HT-29 (cell line): ENCODE measurements at regions not wholly inside any gene's neighbourhood (a gene's known extent, or its start where the extent isn't known, plus 50 kb on each side); places are given as distances from the start of the nearest gene placed in this dataset.

Experiments used
- DNase-seq: peaks from one replicate; pipeline ENCODE4 v3.0.0-alpha.2; 2015; ENCODE audit warnings: low spot score

DNA sequence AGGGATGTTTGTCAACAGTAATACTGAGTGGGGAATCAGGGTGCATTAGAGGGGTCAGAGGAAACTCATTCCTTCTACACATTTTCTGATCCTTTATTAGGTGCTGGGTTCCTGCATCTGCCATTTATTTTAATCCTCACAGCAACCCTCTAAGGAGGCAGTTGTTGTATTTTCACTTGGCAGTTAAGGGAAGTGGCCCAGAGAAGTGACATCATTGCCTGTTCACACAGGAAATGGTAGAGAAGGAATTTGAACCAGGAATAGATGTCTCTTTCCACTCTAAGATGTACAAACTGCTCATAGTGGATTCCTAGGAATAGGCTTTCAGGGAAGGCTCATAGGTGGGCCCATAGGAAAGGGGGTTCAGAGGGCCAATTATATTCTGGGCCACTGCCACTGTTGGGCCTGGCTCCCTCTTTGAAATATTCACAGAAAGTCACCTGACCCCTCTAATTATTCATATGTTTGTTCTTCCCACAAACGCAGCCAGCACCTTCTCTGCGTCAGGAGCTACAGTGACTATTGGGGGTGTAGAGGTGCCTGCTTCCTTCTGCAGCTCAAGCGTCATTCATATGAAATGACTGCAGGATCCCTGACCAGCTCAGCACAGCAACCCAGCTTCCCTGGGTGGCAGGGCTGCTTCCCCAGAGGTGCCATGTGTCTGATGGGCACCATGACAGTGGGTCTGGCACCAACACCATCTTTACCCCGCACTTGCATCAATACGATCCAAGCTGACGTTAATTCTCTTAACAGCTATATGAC, 163.9 kb upstream of the SMAD3 start:
- DNase-seq, result no peak

- DNase-seq, result no peak
Observed at GRCh38 chr15:66905185-66905584, 160.2 kb upstream of the SMAD3 start.

DNA sequence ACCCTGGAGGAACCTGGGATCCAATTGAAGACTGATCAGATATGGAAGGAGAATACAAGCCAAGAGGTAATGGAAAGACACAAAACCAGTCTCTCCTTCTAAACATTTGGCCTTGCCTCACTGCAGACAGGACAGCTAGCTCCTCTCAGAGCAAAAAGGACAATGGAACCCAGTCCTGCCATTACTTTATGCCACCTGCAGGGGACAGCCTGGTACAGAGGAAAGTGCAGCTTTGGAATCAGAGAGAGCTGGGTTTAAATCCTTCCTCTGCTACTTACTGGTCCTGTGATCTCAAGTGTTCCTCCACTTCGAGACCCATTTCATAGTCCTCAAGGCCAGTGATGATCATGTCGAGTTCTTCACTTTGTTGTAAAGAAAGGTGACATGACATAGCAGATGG, 159.4 kb upstream of the SMAD3 start:
- DNase-seq, result no peak

DNA sequence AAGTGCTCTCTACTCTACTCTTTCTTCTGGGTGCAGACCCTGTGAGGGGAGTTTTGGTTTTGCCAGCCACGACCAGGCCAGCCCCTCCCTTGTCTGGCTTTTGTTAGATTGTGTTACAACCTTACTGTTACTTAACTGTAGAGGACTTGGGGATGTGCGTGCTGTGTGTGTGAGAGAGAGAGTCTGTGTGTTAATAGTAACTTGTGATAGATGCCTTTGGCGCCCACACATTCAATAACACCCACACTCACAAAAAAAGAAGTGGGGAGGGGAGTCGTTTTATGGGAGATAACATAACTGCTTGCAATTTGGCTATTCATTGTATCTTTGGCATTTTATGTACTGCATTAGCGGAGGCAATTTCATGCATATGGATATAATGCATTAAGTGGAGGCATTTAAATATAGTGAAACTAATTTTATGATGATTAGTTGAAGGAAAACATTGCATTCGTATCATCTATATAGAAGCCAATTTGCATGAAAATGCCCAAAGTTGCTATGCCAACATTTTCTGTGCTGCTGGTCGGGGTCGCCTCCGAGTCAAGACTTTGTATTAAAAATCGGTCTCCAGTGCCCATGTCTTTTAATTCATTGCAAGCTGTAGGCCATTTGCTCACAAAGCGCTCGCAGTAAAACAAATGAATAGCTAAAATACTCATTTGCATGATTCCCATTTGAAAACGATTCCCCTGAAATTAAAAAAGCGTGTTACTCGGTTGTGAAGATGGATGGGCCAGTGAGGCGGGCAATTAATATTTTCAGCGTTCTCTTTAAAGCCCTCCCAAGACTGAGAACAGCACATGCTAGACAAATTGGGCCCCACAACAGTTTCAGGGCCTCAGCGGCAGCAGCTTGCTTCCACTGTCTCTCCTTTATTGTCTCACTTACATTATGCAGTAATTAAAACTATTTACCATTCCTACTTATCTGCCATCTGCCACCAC, 158.5 kb upstream of the SMAD3 start:
- DNase-seq, result no peak

- DNase-seq, result no peak
Observed at GRCh38 chr15:66907826-66908743, 157.3 kb upstream of the SMAD3 start.

DNA sequence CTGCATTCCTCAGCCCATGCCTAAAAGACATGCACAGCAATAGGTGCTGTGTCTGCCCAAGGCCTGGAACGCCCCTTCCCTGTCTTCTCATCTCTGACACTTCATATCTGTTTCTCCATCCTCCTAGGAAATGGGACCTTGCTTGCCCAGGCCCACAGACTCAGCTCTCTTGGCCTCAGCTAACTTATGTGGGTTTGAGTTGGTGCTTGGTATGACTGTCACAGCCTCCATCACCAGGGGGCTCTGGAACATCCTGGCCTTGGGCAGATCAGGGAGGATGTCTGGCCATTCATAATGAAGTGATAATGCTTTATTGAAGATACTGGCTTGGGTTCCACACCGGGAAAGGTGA, 156.7 kb upstream of the SMAD3 start:
- DNase-seq, result no peak

GRCh38 chr15:66909381-66909890, 156.0 kb upstream of the SMAD3 start:
- DNase-seq, result no peak

DNA sequence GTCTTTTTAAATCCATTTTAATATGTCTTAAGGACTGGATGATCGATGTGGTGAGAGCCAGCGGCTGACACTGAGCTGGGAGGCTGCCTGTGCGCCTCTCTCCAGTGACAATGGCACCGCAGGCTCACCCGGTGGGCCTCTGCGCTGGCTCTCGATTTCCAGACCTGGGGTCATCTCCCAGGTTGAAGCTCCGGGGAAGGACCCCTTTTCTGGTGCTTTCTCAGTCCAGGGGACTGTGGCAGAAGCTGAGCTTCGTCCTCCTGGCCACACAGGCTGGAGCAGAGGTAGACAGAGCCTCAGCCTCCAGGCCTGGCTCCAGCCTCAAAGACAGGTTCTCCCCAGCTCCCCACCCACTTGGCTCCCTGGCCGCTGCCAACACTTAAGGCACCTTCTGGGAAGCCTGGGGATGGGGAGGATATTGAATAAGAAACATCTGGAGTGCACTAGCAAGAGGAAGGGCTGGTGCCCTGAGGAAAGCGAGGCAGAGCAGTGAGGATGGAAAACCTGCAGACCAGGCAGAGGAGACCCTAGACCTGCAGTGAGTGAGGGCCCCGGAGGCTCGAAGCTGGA, 154.2 kb upstream of the SMAD3 start:
- no peak for DNase-seq

DNA sequence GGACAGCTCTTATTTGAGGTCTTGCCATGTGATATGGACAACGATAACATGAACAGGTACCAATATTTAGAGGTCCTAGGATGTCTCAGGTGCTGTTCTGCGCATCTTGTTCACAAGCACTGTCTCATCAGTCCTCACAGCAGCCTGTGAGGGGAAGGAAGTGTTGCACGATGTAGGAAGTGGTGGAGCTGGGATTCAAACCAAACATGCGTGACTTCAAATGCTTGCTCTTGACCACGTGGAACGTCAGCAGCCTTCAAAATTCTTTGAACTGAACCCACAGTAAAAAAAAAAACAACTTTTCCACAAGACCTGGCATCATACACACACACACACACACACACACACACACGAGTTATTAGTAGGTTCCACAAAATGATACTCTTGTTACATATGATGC, 153.4 kb upstream of the SMAD3 start:
- no peak for DNase-seq

DNA sequence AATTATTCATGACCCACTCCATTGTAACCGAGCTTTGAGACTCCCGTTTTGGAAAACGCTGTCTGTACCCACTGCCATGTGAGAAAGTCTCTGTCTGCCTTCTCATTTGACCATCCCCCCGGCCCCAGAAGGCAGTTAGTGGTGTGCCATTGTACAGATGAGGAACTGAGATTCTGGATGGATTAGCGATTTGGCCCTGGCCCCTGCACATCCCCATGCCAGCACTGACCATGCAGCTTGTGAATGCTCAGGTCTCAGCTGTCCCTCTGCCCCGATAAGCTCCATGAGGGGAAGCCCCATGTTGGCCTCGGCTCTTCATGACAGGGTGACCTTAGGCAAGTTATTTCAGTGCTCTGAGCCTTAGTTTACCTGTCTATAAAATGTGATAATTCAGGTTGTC, 153.0 kb upstream of the SMAD3 start:
- no peak for DNase-seq

- DNase-seq, result no peak
Observed at GRCh38 chr15:66917904-66918448, 147.4 kb upstream of the SMAD3 start.

DNA sequence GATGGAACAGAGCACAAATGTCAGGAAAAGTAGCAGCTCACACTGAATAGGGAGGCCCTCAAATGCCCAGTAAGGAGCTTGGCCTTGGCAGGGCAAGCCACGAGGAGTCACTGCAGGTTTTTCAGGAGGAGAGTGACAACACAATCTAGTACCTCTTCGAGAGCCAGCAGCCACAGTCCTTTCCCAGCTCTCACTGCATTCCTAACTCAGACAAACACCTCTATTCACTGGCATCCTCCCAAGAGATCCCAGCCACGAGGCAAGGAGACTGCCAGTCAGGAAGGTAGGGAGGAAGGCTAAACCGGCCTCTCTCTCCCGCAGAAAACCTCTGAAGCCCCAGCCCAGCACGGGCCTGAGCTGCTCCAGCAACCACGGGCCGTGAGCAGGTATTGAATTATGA, 146.0 kb upstream of the SMAD3 start:
- no peak for DNase-seq

DNA sequence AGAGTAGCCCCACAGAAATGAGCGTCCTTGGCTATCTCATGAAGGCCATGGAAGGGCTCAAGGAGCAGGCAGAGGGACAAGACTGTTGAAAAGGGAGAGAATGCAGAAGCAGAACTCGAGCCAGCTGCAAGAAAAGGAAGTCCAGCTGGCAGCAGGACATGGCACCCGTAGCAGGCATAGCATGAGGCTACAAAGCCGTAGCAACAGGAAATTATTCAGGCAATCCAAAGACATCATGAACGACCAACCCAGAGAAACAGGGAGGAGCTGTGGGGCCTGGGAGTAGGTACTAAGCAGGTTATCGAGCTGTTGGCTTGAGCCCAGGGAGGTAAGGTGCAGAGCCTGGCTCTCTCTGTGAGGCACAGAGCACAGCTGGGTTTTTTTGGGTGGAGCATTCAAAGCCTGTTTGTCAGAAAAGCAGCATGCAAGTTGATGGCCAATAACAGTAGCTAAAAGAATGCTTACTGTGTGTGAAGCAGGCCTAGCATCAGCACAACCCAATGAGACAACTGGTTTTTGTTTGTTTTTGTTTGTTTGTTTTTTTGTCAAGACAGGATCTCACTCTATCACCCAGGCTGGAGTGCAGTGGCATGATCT, 144.0 kb upstream of the SMAD3 start:
- DNase-seq, result peak; percentile 76

DNA sequence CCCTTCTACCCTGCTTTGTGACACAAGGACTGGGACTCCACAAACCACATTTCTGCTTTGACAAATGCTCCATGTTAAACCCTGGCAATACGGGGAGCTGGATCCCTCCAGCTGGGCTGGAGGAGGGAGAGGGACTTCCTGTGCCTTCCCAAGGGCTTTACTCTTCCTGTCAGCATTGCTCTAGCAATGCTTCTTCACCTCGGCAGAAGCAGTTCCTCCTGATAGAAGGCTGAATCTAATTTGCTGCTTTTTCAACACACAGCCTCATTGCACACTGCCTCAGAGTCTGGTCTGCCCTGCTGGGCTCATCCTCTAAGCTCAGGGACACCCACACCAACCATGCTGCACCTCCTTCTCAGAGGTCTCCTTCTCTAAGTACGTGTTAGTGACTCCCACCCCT, 142.8 kb upstream of the SMAD3 start:
- no peak for DNase-seq

- DNase-seq, result no peak
Observed at GRCh38 chr15:66923438-66923881, 141.9 kb upstream of the SMAD3 start.

DNA sequence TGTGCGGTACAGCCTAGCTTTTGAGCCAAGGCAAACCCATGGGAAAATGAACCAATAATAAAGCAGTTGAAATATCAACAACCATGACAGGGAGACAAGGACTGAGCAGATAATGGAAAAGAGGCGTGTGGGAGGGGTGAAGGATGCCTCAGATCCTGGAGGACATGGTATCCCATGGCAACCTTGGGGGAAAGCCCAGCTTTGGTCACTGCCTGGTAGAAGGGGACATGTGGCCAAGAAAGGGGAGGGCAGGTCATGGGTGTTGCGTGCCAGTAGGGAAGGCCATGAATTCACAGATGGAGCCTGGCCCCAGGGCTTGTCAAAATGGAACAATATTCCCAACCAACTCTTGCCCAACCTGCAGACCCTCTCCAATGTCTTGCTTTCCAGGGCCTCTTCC, 140.5 kb upstream of the SMAD3 start:
- DNase-seq, result no peak

GRCh38 chr15:66925721-66926120, 139.7 kb upstream of the SMAD3 start:
- DNase-seq, result no peak

GRCh38 chr15:66927201-66928077, 138.0 kb upstream of the SMAD3 start:
- no peak for DNase-seq

DNA sequence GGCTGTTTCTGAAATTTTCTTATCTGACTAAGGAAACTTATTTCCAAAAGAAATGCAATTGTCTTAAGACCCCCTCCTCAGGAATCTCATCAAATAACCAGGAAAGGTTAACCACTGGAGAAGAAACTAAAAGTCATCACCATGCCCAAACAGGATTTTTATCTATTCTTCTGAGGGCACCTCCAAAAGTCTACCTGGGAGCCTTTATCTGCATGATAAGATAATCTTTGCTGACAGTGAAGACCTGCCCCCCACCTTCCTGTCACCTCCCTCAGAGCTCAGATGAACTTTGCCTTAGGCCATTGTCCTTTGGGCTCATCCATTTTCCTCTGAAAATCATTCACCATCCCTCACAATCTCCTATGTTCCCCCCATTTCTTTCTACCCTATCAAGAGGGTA, 137.3 kb upstream of the SMAD3 start:
- DNase-seq, result no peak

DNA sequence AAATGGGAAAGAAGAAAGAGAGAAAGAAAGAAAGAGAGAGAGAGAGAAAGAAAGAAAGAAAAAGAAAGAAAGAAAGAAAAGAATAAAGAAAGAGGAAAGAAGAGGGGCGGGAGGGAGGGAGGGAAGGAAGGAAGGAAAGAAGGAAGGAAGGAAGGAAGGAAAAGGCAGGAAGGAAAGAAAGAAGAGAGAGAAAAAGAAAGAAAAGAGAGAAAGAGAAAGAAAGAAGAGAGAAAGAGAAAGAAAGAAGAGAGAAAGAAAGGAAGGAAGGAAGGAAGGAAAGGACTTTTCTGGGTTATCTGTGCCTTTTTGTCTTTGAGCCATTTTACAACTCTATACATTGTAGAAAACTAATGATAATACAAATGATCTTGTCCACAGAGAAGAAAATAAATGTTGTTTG, 136.6 kb upstream of the SMAD3 start:
- DNase-seq, result no peak
